SH-SY5Y (cell line): ENCODE measurements at regions not wholly inside any gene's neighbourhood (a gene's known extent, or its start where the extent isn't known, plus 50 kb on each side); places are given as distances from the start of the nearest gene placed in this dataset.

ENCODE experiments used
- GATA2 ChIP-seq: IDR thresholded peaks from 2 replicates; pipeline ENCODE4 v1.6.1; 2011; ENCODE audit warnings: mild to moderate bottlenecking, low read depth, low read length
- GATA3 ChIP-seq: IDR thresholded peaks from 2 replicates; pipeline ENCODE4 v1.6.1; 2011; ENCODE audit warnings: low read depth, mild to moderate bottlenecking, low read length, moderate library complexity

DNA sequence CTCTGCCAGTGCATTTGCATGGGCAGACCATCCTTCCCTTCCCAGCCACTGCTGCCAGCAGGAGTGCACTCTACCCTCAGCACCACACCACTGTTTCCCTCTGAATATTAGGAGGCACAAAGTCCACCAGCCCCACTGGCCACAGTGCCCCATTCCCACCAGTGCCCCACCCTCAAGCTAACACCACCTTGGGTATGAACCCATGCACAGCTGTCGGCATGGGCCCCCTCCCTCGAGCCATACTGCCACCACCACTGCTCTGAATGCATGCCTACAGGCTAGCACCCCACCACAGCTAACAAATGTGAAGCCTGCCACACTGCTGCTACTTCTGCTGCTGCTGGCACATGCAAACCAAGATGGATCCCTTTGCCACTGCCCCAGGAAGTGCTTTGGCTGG lies 810.4 kb downstream of the TRAM1L1 start:
- no peak for TF ChIP-seq GATA3
- TF ChIP-seq GATA2, result no peak
